GM18858 (cell line): ENCODE measurements at regions not wholly inside any gene's neighbourhood (a gene's known extent, or its start where the extent isn't known, plus 50 kb on each side); places are given as distances from the start of the nearest gene placed in this dataset.

ENCODE experiments used
- ATAC-seq: cut with Tn5 transposase; IDR thresholded peaks from one replicate; pipeline ENCODE4 v1.9.1; 2021; ENCODE audit not compliant: unreplicated experiment

DNA sequence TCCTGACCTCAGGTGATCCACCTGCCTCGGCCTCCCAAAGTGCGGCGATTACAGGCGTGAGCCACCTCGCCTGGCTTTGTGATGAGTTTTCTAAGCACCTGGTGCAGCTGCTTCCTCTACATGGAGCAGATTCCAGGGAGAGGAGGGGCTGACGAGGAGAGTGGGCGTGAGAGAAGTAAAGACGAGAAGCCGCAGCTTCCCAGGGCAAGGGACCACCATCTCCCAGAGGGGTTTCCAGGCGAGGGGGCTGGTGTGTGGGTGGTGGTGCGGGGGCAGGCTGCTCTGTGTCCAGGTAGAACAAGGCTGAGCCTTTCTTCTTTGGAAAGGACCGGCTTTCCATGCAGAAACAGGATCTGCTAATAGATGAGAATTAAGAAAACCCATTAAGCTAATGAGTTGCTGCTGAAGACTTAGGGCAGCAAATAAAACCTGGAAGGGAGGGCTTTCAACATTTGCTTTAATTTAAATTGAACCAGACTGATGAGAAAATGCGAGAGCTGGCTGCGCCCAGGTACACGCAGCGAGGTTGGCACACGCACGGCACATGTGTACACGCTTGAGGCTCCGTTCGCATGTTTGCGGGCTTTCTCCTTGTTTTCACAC, 236.7 kb downstream of the RBFOX3 start:
- ATAC-seq: no peak

DNA sequence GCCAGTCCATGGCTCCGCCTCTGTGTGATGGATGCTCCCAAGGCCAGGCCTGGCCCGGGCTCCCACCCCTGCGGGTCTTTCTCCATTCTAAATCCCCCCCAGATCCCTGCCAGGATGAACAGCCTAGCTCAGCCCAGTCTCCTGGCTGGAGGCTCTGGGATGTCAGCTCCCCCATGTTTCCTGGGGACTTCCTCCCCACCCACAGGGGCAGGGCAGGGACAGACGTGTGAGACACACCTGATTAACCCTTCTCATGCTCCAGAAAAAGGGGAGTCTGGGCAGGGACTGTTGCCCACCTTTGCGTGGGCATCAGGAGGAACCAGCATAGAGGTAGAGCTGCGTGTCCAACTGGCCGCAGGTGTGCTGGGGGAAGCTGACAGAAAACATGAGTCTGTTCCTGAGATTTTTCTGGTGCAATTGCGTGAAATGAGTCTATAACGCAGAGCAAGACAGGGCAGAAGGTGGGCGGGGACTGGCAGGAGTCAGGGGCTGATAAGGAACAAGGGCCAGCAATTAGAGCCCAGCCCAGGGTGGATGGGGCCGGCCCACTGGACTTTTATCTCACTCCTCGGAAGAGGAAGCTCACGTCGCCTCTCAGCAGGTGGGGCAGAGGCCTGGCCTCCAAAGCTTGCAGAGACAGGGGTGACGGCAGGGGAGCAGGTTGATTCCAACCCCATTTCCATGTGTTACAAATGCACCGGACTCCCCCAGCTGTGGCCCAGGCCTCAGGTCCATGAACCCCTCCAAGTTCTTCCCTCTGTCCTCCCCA, 238.2 kb downstream of the RBFOX3 start:
- no peak for ATAC-seq

GRCh38 chr17:79371984-79372383, 238.9 kb downstream of the RBFOX3 start:
- ATAC-seq: no peak

- no peak for ATAC-seq
Measured at GRCh38 chr17:79370594-79370993, 240.3 kb downstream of the RBFOX3 start.

DNA sequence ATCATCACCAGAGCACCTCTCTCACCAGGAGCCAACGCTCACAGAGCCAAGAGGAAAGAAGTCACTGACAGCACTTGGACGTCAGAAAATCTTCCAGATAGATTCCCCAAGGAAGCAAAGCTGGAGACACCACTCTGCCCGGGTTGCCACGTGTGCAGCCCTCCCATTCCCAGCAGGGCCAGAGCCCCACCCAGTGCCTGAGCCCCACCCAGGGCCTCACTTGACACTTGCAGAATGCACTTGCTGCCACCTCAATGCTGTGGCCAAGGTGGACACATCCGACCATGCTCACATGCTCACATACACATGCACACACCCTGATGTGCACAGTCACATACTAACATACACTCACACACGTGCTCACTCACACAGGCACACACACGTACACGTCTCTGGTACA, 240.7 kb downstream of the RBFOX3 start:
- ATAC-seq: no peak

GRCh38 chr17:79369532-79369931, 241.3 kb downstream of the RBFOX3 start:
- ATAC-seq: no peak

GRCh38 chr17:79369001-79369400, 241.8 kb downstream of the RBFOX3 start:
- ATAC-seq: no peak

DNA sequence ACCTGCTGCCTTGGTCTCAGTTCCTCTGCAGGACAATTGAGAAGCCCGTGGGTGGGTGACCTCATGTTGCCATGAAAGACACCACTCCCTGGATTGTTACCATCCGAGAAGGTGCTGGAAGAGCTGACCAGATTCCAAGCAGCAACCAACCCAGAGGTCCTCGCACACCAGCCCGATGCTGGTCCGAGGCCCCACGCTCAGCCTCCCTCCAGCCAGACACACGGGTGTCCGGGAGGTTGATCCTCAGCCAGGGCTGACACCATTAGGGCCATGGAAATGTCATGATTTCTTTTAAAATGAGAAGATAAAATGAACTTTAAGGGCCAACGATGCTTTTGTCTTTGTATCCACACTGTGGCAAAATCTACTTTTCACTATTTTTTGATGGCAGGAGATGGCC, 242.3 kb downstream of the RBFOX3 start:
- ATAC-seq: no peak

DNA sequence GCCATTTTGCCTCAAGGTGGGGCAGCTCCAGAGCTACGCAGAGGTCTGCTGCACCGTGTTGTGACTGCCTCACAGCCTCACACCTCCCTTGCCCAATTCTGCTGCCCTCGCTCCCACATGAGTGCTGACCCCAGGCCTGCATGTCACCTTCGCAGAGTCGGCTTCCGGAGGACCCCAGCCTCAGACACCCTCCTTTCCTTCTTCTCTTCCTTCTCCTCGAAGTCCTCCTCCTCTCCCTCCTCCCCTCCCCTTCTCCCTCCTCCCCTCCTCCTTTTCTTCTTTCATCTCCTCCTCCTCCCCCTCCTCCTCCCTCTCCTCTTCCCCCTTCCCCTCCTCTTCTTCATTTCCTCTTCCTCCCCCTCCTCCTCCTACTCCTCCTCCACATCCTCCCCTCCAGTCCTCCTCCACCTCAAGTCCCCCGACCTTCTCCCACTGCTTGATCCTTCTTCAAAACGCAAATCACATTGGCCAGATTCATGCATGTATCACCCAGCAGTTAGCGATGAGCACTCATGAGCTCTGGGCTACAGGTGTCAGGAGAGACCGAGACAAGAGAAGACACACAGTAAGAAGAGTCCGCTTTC, 243.8 kb downstream of the RBFOX3 start:
- no peak for ATAC-seq

DNA sequence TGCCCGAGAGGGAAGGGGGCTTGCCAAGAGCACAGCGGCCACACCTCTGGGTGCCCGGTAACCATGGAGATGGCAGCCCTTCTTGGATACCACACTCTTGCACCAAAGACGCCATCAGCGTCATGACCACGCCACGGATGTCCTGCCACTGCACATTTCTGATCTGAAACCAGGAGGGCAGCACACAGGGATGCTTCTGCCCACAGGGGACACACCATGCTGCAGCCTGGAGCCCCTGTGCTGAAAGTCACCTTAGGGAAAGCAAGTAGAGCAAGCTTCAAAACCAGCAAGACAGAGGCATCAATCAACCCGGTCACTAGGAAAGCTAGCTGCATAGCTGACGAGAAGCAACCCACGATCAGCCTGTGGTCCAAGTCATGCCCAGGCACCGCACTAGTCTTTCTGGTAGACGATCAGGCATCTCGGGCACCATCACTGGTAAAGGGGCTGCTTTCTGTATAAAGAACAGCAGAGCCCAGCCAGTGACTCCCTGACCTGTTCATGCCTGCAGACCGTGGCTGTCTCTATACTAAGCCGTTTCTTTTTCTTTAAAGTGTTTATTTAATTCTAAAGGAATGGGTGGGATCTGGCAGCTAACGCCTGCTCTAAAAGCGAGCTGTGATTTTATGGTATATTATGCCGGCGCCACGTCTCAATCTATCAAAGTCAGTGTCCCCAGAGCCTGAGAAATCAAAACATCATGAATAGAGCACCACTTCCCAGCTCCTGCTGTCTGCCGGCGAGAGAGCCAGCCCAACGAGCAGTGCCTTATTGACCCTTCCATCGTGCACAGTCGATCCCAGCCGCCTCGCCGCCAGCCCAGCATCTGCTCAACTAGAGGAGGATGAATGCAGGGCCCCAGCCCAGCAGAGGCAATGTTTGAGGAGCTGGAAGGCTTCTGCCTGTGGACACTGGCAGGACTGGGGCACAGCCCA, 244.7 kb downstream of the RBFOX3 start:
- no peak for ATAC-seq

DNA sequence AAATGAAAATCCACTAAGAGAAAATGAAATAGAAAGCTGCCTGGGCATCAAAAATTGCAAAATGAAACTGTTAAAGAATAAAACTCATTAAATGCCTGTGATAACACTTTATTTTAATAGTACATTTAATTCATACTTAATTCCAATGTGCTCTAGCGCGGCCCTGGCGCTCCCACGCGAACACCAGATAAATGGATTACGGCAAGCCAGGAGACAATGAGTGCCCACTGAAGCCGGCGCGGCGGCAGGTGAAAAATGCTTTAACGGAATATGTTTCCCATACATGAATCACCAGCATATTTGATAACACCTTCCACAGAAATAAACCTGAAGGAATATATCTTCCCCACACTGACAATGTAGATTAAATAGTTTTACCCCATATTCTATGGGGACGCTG, 245.5 kb downstream of the RBFOX3 start:
- ATAC-seq: no peak

GRCh38 chr17:79364315-79365094, 246.3 kb downstream of the RBFOX3 start:
- ATAC-seq: no peak

GRCh38 chr17:79363552-79364275, 247.1 kb downstream of the RBFOX3 start:
- no peak for ATAC-seq

- ATAC-seq: no peak
Measured at GRCh38 chr17:79362772-79363305, 248.0 kb downstream of the RBFOX3 start.

DNA sequence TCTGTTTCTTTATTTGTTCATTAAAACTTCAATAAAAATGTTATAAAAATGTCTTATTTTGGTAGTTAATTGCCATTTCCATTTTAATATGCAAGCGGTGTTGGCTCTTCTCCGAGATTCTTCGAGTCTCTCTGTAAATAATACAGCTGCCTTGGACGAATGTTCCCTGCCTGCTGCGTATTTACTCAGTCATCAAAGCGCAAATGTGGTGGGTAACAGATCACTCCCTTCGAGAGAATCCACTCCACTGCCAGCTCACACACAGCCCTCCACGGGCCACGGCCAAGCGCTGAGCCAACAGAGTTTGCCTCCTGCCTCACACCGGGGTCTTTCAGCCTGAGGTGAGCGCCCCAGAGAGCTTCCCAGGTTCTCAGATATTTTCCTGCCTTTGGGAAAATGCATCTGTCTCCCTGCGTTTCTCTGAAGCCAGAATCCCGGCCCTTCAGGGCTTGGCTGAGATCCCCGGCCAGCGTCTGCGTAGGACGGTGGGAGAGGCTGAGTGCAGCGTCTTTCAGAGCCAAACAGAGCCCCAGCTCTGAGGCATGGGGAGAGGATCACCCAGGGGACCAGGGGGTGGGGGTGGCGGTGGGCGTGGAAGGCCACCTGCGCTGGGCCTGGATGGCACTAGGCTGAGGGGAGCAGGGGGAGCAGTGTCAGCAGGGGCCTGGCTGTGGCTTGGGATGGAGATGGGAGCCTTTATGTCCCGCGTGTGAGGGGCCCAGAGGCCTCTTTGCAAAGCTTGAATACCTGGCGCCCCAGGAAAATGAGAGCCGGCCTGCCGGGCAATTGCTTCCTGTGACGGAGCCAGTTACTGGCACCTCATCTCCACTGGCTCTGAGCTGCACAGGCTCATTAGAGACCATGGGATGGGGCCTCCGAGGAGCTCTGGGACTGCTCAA, 248.7 kb downstream of the RBFOX3 start:
- ATAC-seq: no peak

- no peak for ATAC-seq
Measured at GRCh38 chr17:79361221-79361734, 249.6 kb downstream of the RBFOX3 start.

DNA sequence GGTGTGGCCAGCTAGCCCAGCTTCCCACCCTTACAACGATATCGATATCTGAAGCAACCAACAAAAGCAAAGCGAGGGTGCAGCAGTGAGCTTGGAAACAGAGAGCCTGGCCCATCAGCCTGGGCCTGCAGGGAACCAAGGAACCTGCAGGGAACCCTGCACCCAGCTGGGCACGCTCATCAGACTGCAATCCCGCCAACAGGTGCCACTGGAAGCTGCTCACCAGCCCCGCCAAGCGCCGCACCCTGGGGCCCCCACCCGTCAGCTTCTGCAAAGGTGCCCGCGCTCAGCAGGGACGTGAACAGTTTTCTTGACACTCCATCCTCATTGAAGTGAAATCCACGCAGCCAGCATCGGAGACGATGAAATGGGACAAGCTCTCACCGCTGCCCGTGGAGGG, 250.7 kb downstream of the RBFOX3 start:
- ATAC-seq: no peak

DNA sequence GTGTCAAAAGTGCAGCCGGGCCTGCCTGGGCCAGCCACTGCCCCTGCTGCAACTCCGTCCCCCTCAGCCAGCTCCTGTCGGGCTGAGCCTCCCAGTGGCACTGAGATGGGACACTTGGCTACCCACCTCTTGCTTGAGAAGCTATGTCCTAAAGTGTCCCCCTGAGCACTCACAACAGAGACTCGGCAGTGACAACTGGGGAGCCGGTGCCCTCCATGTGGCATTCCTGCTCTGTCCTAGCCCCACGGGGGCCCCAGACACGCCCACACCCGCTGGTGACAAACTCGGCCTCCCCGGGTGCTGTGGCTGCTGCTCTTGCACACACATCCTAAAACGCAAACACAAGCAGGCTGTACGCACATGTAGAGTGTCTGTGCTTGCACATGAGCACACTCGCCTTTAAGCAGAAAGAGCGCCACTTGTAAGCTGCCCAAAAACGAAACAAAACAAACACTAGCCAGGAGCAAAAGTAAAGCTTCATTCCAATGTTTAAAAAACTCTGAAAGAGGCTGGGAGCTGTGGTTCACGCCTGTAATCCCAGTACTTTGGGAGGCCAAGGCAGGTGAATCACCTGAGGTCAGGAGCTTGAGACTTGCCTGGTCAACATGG, 253.9 kb downstream of the RBFOX3 start:
- ATAC-seq: no peak
